ENCODE measurements at regions not wholly inside any gene's neighbourhood (a gene's known extent, or its start where the extent isn't known, plus 50 kb on each side); places are given as distances from the start of the nearest gene placed in this dataset.

DNA sequence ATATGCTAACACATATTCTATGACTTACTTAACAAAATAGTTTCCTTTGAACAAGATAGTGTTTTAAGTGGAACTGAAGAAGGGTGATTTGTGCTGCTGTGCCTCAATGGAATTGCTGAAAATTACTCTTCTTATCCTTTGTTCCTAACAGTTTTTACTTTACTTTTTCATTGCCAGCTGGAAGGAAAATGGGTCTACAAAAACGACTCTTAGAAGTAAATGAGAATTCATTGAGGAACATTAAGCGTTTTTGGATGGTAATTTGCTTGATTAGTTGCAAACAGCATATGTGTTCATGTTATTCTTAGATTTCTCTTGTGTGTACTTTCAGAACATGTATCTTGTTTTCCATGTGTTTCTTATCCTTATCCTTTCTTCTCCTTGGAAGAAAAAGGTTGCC, 170.4 kb upstream of the VEGFC start:
- no peak overlapping the region for H2AFZ ChIP-seq (ENCODE audit: low read length)
- no peak overlapping the region for H3K4me3 ChIP-seq (replicated peaks in 1 of 3; ENCODE audit: insufficient read depth in 1 of 3, low read depth in 2 of 3, low read length in 3 of 3)
- in situ Hi-C loops (cut with HindIII; ENCODE audit: extremely low pct_ligation_motif_present, low pct_unique_long_range_greater_than_20kb) (no loop called here), intact Hi-C loops (cut with micrococcal nuclease; ENCODE audit: unreplicated experiment) (no loop called here)
- ATAC-seq (no peak), FAIRE-seq (no peak), DNase-seq (ENCODE audit: low spot score) (no peak)
- H3K4me2 ChIP-seq (ENCODE audit: low read depth, low read length) = no peak overlapping the region
- ChIA-PET CTCF (ENCODE audit: low intra/inter-chr PET ratio, low total read pairs) (no interaction called here), POLR2A (no interaction called here)
- WGBS (ENCODE audit: low lambda C conversion rate) = 2% methylated on average over 2 of the region's 2 CpGs
- H3K27me3 ChIP-seq (ENCODE audit: control insufficient read depth in 1 of 2, insufficient read depth in 2 of 2, low read length in 2 of 2) = no peaks in the 10 kb centered on the region
- H3K36me3 ChIP-seq (replicated peaks in 1 of 2; ENCODE audit: control insufficient read depth in 1 of 2, insufficient read depth in 2 of 2, low read length in 2 of 2) = no peaks in the 10 kb centered on the region
- H3K9me3 ChIP-seq (ENCODE audit: low read length) = no peaks in the 10 kb centered on the region
- BruUV-seq (replicated peaks) = no TSS peak
- no peak overlapping the region for H3K9ac ChIP-seq (ENCODE audit: insufficient read depth, low read depth, low read length)
- H3K27ac ChIP-seq (ENCODE audit: extremely low read length, insufficient read depth, low read length) = no peak overlapping the region
- H3K79me2 ChIP-seq (ENCODE audit: insufficient read depth, low read length) = no peaks in the 10 kb centered on the region
- no peaks in the 10 kb centered on the region for H3K4me1 ChIP-seq (ENCODE audit: insufficient read depth, low read length)
- TF ChIP-seq ZNF263 (CRISPR knock-in tag; IDR thresholded peaks at IDR 0.05) (no peak), ZNF432 (CRISPR knock-in tag; IDR thresholded peaks at IDR 0.05; ENCODE audit: borderline replicate concordance) (no peak), SYNCRIP (IDR thresholded peaks at IDR 0.05; ENCODE audit: insufficient read depth, low read depth, low read length) (no peak), POLR2G (IDR thresholded peaks at IDR 0.05; ENCODE audit: low read depth, low read length) (no peak), ZNF687 (CRISPR knock-in tag; IDR thresholded peaks at IDR 0.05) (no peak), ZNF816 (CRISPR knock-in tag; IDR thresholded peaks at IDR 0.05; ENCODE audit: borderline replicate concordance) (no peak), ZNF737 (CRISPR knock-in tag; IDR thresholded peaks at IDR 0.05; ENCODE audit: borderline replicate concordance) (no peak)
- TF ChIP-seq, protein P1, sequence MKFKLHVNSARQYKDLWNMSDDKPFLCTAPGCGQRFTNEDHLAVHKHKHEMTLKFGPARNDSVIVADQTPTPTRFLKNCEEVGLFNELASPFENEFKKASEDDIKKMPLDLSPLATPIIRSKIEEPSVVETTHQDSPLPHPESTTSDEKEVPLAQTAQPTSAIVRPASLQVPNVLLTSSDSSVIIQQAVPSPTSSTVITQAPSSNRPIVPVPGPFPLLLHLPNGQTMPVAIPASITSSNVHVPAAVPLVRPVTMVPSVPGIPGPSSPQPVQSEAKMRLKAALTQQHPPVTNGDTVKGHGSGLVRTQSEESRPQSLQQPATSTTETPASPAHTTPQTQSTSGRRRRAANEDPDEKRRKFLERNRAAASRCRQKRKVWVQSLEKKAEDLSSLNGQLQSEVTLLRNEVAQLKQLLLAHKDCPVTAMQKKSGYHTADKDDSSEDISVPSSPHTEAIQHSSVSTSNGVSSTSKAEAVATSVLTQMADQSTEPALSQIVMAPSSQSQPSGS (CRISPR knock-in tag; IDR thresholded peaks at IDR 0.05) = no peak
- TF ChIP-seq, protein P2, sequence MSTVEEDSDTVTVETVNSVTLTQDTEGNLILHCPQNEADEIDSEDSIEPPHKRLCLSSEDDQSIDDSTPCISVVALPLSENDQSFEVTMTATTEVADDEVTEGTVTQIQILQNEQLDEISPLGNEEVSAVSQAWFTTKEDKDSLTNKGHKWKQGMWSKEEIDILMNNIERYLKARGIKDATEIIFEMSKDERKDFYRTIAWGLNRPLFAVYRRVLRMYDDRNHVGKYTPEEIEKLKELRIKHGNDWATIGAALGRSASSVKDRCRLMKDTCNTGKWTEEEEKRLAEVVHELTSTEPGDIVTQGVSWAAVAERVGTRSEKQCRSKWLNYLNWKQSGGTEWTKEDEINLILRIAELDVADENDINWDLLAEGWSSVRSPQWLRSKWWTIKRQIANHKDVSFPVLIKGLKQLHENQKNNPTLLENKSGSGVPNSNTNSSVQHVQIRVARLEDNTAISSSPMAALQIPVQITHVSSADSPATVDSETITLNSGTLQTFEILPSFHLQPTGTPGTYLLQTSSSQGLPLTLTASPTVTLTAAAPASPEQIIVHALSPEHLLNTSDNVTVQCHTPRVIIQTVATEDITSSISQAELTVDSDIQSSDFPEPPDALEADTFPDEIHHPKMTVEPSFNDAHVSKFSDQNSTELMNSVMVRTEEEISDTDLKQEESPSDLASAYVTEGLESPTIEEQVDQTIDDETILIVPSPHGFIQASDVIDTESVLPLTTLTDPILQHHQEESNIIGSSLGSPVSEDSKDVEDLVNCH (CRISPR knock-in tag; IDR thresholded peaks at IDR 0.05) = no peak
- H4K20me1 ChIP-seq (ENCODE audit: insufficient read depth, low read length) = no peaks in the 10 kb centered on the region
